GM10266 (cell line): ENCODE measurements at regions not wholly inside any gene's neighbourhood (a gene's known extent, or its start where the extent isn't known, plus 50 kb on each side); places are given as distances from the start of the nearest gene placed in this dataset.

ENCODE experiments used
- DNase-seq: peaks from one replicate; pipeline ENCODE4 v3.0.0; 2012; ENCODE audit errors: extremely low spot score
- CTCF ChIP-seq: IDR thresholded peaks from 2 replicates; pipeline ENCODE4 v1.5.1; 2012; ENCODE audit warnings: mild to moderate bottlenecking, low read depth; ENCODE audit not compliant: control insufficient read depth, insufficient read depth; ENCODE audit errors: missing control alignments

- TF ChIP-seq CTCF: no peak
- no peak for DNase-seq
These were observed 521.3 kb downstream of the KCTD16 start for GRCh38 chr5:144691936-144692335.

- no peak for DNase-seq
- TF ChIP-seq CTCF: no peak
These were observed 514.2 kb downstream of the KCTD16 start for GRCh38 chr5:144684899-144685298.

- DNase-seq: no peak
- TF ChIP-seq CTCF: no peak
These were observed 510.0 kb downstream of the KCTD16 start for GRCh38 chr5:144680711-144681110.

GRCh38 chr5:144671066-144671465, 500.4 kb downstream of the KCTD16 start:
- no peak for DNase-seq
- no peak for TF ChIP-seq CTCF

GRCh38 chr5:144659634-144660227, 489.1 kb downstream of the KCTD16 start:
- no peak for DNase-seq
- TF ChIP-seq CTCF: no peak

GRCh38 chr5:144644317-144644716, 473.6 kb downstream of the KCTD16 start:
- no peak for TF ChIP-seq CTCF
- DNase-seq: no peak

GRCh38 chr5:144638787-144639186, 468.1 kb downstream of the KCTD16 start:
- no peak for DNase-seq
- TF ChIP-seq CTCF: no peak
